H54 (cell line): ENCODE measurements at regions not wholly inside any gene's neighbourhood (a gene's known extent, or its start where the extent isn't known, plus 50 kb on each side); places are given as distances from the start of the nearest gene placed in this dataset.
"Not testable (repeated sequence)": the region's sequence is repeated elsewhere in the genome, so short reads cannot be mapped to it uniquely, and the experiment has no call there.

ENCODE experiments used
- DNase-seq: peaks from one replicate; pipeline ENCODE4 v3.0.0; 2011; ENCODE audit warnings: low spot score, mixed read lengths; ENCODE audit not compliant: insufficient read length
- FAIRE-seq: peaks from 3 replicates; lab custom pipeline; 2011; peaks lifted over from hg19 to GRCh38; lab: Jason Lieb, UNC
- POLR2A ChIP-seq: IDR thresholded peaks from 2 replicates; pipeline ENCODE4 v1.6.1; 2011; ENCODE audit warnings: low read depth, mild to moderate bottlenecking, low read length

- FAIRE-seq (no peak), DNase-seq (no peak)
- TF ChIP-seq POLR2A, result no peak
Measured at GRCh38 chr15:70584838-70585706, 178.3 kb downstream of the UACA start.

GRCh38 chr15:70584441-70584837 lies 178.9 kb downstream of the UACA start:
- FAIRE-seq, result no peak

GRCh38 chr15:70583006-70583405 lies 180.4 kb downstream of the UACA start:
- TF ChIP-seq POLR2A, result no peak
- no peak for FAIRE-seq
- DNase-seq, result no peak

More at GRCh38 chr15:70584441-70584837, 178.9 kb downstream of the UACA start:
- no peak for DNase-seq
- TF ChIP-seq POLR2A, result no peak

- FAIRE-seq, result no peak
- no peak for TF ChIP-seq POLR2A
- no peak for DNase-seq
Measured at GRCh38 chr15:70582143-70582945, 181.0 kb downstream of the UACA start.

- DNase-seq (no peak), FAIRE-seq (no peak)
- no peak for TF ChIP-seq POLR2A
Measured at GRCh38 chr15:70580958-70581357, 182.4 kb downstream of the UACA start.

GRCh38 chr15:70580286-70580685 lies 183.1 kb downstream of the UACA start:
- TF ChIP-seq POLR2A, result no peak
- no peak for FAIRE-seq
- no peak for DNase-seq

- FAIRE-seq (no peak), DNase-seq (no peak)
- TF ChIP-seq POLR2A, result no peak
Measured at GRCh38 chr15:70579766-70580165, 183.6 kb downstream of the UACA start.

GRCh38 chr15:70578196-70578595 lies 185.2 kb downstream of the UACA start:
- TF ChIP-seq POLR2A, result no peak
- no peak for DNase-seq
- FAIRE-seq, result no peak

- TF ChIP-seq POLR2A, result no peak
- DNase-seq (no peak), FAIRE-seq (no peak)
Measured at GRCh38 chr15:70576696-70577095, 186.7 kb downstream of the UACA start.

GRCh38 chr15:70576276-70576675 lies 187.1 kb downstream of the UACA start:
- no peak for TF ChIP-seq POLR2A
- DNase-seq, result no peak
- FAIRE-seq, result no peak

GRCh38 chr15:70575231-70576226 lies 187.8 kb downstream of the UACA start:
- TF ChIP-seq POLR2A, result no peak
- FAIRE-seq (no peak), DNase-seq (no peak)

GRCh38 chr15:70574325-70574724 lies 189.0 kb downstream of the UACA start:
- not testable (repeated sequence) for DNase-seq, FAIRE-seq

- FAIRE-seq, result no peak
- no peak for TF ChIP-seq POLR2A
- no peak for DNase-seq
Measured at GRCh38 chr15:70573121-70573850, 190.1 kb downstream of the UACA start.
